ENCODE measurements at regions not wholly inside any gene's neighbourhood (a gene's known extent, or its start where the extent isn't known, plus 50 kb on each side); places are given as distances from the start of the nearest gene placed in this dataset.
A peak's percentile ranks its signal among the peaks of the same experiment; 100 is the strongest.

DNA sequence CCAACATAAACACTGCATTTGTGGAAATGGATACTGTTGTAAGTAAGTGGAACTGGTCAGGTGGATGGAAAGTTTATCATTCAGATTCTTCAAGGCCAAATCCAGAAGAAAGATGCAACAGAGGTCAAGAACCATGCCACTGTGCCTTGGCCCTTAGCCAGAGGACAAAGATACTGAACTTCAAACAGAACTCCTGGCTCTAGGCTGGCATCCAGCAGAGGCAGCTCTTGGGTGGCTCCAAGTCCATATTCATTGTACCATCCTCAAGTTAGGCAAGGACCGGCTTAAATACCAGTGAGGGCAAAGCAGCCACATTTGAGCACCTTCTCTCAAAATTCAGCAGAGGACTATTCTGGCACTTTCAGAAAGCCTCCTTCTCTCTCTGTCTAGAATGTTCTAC lies 53.2 kb downstream of the DNAAF9 start:
- peaks cover 0 to 1% (median 0%) of the 10 kb centered on the region in 7 donors for H3K9me3 Mint-ChIP-seq
- no peaks in the 10 kb centered on the region for H3K36me3 Mint-ChIP-seq
- no peaks in the 10 kb centered on the region for H3K4me1 Mint-ChIP-seq
- no peak for ATAC-seq (ENCODE audit: low read depth in 2 of 2)
- no peak overlapping the region for H3K4me3 Mint-ChIP-seq
- peak overlapping the region in 1 of 6 donors; percentile 12 for H3K27ac Mint-ChIP-seq
- no peak for DNase-seq
- H3K27me3 Mint-ChIP-seq = no peaks in the 10 kb centered on the region

DNA sequence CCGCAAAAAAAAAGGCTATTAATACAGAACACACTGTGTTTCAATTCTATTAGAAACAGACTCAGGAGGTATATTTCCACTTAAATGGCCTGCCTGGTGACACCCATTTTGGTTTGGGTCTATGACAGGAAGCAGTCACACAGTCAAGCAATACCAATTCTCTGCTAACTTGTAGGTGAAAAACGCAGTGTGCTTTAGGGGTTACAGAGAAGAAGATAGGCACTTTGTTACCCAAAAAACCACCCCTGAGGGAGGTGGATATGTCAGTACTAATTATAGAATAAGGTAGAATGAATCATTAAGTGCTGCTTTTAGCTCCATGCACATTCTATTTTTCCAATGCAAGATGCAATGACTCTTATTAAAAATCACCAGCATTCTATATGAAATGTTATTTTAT lies 53.8 kb downstream of the DNAAF9 start:
- Mint-ChIP-seq H3K36me3 (peaks cover 0 to 2% of the 10 kb centered on the region in 2 donors), H3K27me3 (no peaks in the 10 kb centered on the region), H3K27ac (no peak overlapping the region), H3K9me3 (peaks cover 0 to 1% (median 0%) of the 10 kb centered on the region in 7 donors), H3K4me3 (no peak overlapping the region), H3K4me1 (no peaks in the 10 kb centered on the region)
- DNase-seq = no peak
- ATAC-seq (ENCODE audit: low read depth in 2 of 2) = no peak

DNA sequence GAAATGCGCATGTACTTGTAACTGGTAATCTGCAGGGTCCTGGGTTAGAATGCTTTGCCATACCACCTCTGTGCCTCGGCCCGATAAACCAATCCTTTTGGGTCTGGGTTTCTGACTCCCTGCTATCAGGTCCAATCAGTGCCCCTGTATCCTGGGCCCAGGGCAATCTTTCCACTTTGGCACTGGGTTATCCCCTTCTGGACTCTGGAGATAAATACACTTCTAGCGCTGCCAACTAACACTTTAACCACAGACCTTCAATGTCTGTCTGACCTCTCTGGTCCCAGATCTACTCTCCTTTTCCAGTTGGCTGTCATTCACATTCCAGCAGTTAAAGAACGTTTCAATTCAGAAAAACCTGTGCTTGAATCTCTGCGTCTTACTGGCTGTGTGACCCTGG lies 55.3 kb downstream of the DNAAF9 start:
- peaks cover 0 to 1% (median 0%) of the 10 kb centered on the region in 7 donors for H3K9me3 Mint-ChIP-seq
- H3K36me3 Mint-ChIP-seq = peaks cover 0 to 6% of the 10 kb centered on the region in 2 donors
- DNase-seq (no peak), ATAC-seq (ENCODE audit: low read depth in 2 of 2) (no peak)
- no peak overlapping the region for H3K4me3 Mint-ChIP-seq
- no peaks in the 10 kb centered on the region for H3K4me1 Mint-ChIP-seq
- no peaks in the 10 kb centered on the region for H3K27me3 Mint-ChIP-seq
- no peak overlapping the region for H3K27ac Mint-ChIP-seq

DNA sequence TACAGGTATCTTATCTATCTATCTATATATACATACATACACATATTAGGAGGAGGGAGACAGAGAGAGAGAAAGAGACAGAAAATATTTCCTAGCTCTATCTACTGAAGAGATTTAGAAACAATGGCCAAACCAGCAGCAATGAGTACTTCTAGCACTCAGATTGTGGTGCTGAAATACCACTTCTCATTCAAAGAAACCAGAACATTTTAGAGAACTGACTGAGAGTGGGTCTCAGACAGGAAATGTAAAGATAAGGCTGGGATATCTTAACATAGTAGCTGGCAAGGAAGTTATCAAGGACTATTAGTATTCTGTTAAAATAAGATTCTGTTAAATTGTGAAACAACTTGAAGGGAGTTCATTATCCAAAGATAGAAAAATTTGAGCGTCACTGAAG lies 57.0 kb downstream of the DNAAF9 start:
- Mint-ChIP-seq H3K9me3 (peaks cover 0 to 1% (median 0%) of the 10 kb centered on the region in 7 donors), H3K36me3 (peaks cover 0 to 16% of the 10 kb centered on the region in 2 donors), H3K27me3 (no peaks in the 10 kb centered on the region), H3K4me1 (no peaks in the 10 kb centered on the region), H3K27ac (no peak overlapping the region), H3K4me3 (no peak overlapping the region)
- ATAC-seq (ENCODE audit: low read depth in 2 of 2) (no peak), DNase-seq (no peak)

DNA sequence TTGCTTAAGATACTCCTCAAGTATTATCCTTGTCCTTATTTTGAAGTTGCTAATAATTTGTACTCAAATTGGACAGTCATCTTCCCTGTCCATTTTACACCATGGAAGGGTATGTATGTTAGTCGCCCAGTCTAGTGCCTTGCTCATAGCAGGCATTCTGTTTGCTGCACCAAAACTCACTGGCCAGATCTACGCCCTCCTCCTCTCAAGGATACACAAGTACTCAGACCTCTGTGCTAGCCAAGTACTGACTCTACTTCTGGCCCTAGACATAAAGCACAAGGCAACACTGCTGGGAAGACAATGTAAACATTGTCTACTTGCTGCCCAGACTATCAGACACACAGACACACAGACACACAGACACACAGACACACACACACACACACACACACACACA lies 57.7 kb downstream of the DNAAF9 start:
- ATAC-seq (ENCODE audit: low read depth in 2 of 2) = no peak
- Mint-ChIP-seq H3K9me3 (peaks cover 0 to 1% (median 0%) of the 10 kb centered on the region in 7 donors), H3K36me3 (peaks cover 0 to 16% of the 10 kb centered on the region in 2 donors), H3K4me3 (peak overlapping the region in 1 of 8 donors; percentile 61), H3K27ac (peak overlapping the region in 1 of 6 donors; percentile 13), H3K27me3 (no peaks in the 10 kb centered on the region), H3K4me1 (no peaks in the 10 kb centered on the region)
- no peak for DNase-seq

DNA sequence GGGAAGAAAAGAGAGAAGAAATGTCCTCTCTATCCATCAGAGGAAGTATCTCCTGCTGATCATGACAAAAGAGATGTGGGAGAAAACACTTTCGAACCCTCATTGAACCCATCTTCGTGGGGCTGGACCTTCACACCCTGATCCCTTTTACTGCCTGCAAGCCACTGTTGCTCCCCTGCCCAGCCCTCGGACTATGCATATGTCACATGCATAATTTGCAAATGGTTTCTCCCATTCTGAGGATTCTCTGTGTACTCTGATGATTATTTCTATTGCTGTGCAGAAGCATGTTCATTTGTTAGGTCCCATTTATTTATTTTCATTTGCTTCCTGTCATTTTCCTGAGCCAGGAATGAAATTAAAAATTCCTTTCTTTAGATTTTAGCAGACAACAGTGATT lies 64.7 kb downstream of the DNAAF9 start:
- Mint-ChIP-seq H3K27ac (no peak overlapping the region), H3K9me3 (no peaks in the 10 kb centered on the region), H3K4me3 (no peak overlapping the region), H3K27me3 (no peaks in the 10 kb centered on the region), H3K36me3 (peaks cover 22 to 29% of the 10 kb centered on the region in 2 donors), H3K4me1 (peaks cover 0 to 4% (median 0%) of the 10 kb centered on the region in 3 donors)
- DNase-seq (no peak), ATAC-seq (ENCODE audit: low read depth in 2 of 2) (no peak)

DNA sequence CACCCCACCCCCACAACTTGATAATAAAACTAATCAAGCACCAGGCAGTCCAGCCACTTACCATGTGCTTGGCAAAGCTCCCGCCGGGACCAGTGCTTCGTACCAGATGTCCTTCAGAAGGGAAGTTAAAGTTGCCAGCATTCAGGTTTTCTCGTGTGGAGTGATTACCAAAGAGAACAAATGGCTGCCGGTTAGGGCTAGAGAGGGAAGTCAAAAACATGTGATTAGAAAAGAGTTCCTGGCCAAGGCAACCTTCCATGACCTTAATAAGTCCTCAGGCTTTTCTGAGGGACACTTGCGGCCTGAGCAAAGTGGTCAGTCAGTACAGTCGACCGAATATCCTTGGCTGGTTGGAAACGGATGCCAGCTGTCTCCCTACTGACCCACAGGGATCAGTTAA lies 67.0 kb downstream of the DNAAF9 start:
- no peaks in the 10 kb centered on the region for H3K9me3 Mint-ChIP-seq
- peaks cover 11 to 36% of the 10 kb centered on the region in 2 donors for H3K36me3 Mint-ChIP-seq

DNA sequence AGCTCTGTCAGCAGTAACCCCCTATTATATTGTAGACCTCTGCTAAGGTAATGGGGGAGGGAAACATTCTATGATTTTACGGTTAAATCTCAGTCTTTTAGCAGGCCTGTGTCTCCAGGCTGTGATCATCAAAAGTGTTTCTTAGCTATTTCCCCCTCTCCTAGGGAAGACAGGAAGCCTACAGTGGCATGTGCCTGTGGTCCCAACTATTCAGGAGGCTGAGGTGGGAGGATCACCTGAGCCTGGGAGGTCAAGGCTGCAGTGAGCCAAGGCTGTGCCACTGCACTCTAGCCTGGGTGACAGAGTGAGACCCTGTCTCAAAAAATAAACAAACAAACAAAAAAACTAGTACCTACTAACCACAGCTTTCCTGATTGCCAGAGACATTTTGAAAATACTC lies 67.9 kb downstream of the DNAAF9 start:
- no peak overlapping the region for H3K27ac Mint-ChIP-seq
- H3K4me3 Mint-ChIP-seq = no peak overlapping the region
- no peak for ATAC-seq (ENCODE audit: low read depth in 2 of 2)
- no peaks in the 10 kb centered on the region for H3K9me3 Mint-ChIP-seq
- H3K27me3 Mint-ChIP-seq = no peaks in the 10 kb centered on the region
- peaks cover 0 to 4% (median 0%) of the 10 kb centered on the region in 3 donors for H3K4me1 Mint-ChIP-seq
- no peak for DNase-seq
- peaks cover 14 to 45% of the 10 kb centered on the region in 2 donors for H3K36me3 Mint-ChIP-seq

More for the DNA sequence above, 67.0 kb downstream of the DNAAF9 start:
- H3K4me1 Mint-ChIP-seq = peaks cover 0 to 4% (median 0%) of the 10 kb centered on the region in 3 donors
- no peak overlapping the region for H3K4me3 Mint-ChIP-seq
- H3K27me3 Mint-ChIP-seq = no peaks in the 10 kb centered on the region
- ATAC-seq (ENCODE audit: low read depth in 2 of 2) (no peak), DNase-seq (no peak)
- no peak overlapping the region for H3K27ac Mint-ChIP-seq

DNA sequence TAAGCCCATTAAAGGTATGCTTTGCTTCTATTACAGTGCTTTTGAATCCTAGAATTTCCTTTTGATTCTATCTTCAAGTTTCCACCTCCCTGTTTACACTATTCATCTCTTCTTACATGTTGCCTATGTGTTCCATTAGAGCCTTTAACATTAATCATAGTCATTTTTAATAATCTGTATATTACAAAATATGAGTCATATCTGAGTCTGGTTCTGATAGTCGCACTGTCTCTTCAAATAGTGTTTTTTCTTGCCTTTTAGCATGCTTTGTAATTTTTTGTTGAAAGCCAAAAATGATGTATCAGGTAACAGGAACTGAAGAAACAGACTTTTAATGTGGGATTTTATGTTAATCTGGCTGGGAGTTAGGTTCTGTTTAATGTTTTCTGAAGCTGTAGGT lies 68.4 kb downstream of the DNAAF9 start:
- Mint-ChIP-seq H3K36me3 (peaks cover 15 to 48% of the 10 kb centered on the region in 2 donors), H3K9me3 (no peaks in the 10 kb centered on the region), H3K4me1 (peaks cover 0 to 4% (median 0%) of the 10 kb centered on the region in 3 donors), H3K27me3 (no peaks in the 10 kb centered on the region), H3K27ac (no peak overlapping the region), H3K4me3 (no peak overlapping the region)
- no peak for ATAC-seq (ENCODE audit: low read depth in 2 of 2)
- no peak for DNase-seq

DNA sequence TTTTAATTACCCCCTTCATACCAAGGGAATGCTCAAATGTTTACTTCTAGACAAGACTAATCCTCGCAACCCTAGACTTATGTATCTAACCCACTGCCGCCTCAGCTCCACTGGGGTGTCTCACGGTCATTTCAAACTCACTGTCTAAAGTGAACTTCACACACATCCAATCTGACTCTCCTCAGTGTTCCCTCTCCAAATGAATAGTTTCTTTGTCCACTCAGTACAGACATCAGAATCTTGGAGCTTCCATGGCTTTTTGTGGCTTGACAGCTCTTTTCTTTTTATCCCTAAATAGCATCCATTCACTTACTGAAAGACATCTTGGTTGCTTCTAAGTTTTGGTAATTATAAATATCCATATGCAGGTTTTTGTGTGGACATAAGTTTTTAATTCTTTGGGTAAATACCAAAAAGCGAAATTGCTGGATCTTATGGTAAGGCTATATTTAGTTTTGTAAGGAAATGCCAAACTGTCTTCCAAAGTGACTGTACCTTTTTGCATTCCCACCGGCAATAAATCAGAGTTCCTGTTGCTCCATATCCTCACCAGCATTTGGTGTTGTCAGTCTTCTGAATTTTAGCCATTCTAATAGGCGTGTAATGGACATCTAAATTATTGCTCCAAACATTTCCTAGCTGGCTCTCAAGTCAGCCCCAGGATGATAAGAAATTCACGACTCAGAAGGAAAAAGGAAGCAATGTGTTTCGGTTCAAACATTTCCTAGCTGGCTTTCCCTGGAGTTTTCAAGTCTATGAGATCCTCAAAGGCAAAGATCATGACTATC lies 73.1 kb downstream of the DNAAF9 start:
- peaks cover 20 to 32% of the 10 kb centered on the region in 2 donors for H3K36me3 Mint-ChIP-seq

DNA sequence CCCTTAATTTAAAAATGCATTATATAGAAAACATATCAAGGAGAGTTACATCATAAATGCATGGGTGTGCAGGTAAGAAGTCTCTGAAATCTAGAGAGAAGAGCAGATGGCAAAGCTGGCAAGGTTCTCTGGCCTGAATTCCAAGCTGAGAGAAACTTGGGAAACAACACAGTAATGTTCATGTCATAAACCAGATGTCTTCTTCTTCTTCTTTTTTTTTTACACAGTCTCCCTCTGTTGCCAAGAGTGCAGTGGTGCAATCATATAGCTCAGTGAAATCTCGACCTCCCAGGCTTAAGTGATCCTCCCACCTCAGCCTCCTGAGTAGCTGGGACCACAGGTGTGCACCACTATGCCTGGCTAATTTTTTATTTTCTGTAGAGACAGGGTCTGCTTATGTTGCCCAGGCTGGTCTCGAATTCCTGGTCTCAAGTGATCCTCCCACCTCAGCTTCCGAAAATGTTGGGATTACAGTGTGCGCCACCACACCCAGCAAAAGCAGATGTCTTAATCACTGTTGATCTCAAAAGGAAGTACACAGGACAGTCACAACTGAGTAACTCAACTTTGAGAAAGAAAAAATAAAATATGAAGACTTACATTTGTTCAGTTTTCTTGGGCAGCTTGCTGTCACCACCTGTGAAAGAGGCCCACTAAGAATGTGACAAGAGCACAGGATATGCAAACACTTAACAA lies 77.3 kb downstream of the DNAAF9 start:
- Mint-ChIP-seq H3K9me3 (no peaks in the 10 kb centered on the region), H3K36me3 (peaks cover 9 to 16% of the 10 kb centered on the region in 2 donors), H3K4me1 (no peaks in the 10 kb centered on the region), H3K27ac (no peak overlapping the region), H3K27me3 (no peaks in the 10 kb centered on the region), H3K4me3 (no peak overlapping the region)
- DNase-seq (no peak), ATAC-seq (ENCODE audit: low read depth in 2 of 2) (no peak)

More for the DNA sequence above, 73.1 kb downstream of the DNAAF9 start:
- Mint-ChIP-seq H3K4me1 (no peaks in the 10 kb centered on the region), H3K27ac (peak overlapping the region in 1 of 6 donors; percentile 12), H3K4me3 (no peak overlapping the region), H3K27me3 (no peaks in the 10 kb centered on the region), H3K9me3 (no peaks in the 10 kb centered on the region)
- ATAC-seq (ENCODE audit: low read depth in 2 of 2) = no peak
- no peak for DNase-seq

DNA sequence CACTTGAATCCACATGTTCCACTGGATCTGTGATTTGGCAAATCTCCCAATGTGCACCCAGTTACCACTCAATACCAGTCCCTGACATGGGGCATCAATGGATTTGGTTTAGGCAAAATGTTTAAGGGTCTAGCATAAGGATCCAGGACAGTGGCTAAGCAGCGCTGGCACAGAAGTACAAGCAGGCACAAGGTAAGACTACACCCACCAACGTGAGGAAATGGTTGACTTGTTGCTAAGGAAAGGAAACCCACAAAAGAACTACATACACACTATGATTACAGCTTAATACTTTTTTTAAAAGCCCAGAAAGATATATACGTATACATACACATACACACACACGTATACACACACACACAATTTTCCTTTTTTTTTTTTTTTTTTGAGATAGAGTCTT lies 79.0 kb downstream of the DNAAF9 start:
- Mint-ChIP-seq H3K4me1 (no peaks in the 10 kb centered on the region), H3K27me3 (no peaks in the 10 kb centered on the region), H3K4me3 (no peak overlapping the region), H3K27ac (no peak overlapping the region), H3K36me3 (peaks cover 0 to 11% of the 10 kb centered on the region in 2 donors), H3K9me3 (no peaks in the 10 kb centered on the region)
- ATAC-seq (ENCODE audit: low read depth in 2 of 2) (no peak), DNase-seq (no peak)

DNA sequence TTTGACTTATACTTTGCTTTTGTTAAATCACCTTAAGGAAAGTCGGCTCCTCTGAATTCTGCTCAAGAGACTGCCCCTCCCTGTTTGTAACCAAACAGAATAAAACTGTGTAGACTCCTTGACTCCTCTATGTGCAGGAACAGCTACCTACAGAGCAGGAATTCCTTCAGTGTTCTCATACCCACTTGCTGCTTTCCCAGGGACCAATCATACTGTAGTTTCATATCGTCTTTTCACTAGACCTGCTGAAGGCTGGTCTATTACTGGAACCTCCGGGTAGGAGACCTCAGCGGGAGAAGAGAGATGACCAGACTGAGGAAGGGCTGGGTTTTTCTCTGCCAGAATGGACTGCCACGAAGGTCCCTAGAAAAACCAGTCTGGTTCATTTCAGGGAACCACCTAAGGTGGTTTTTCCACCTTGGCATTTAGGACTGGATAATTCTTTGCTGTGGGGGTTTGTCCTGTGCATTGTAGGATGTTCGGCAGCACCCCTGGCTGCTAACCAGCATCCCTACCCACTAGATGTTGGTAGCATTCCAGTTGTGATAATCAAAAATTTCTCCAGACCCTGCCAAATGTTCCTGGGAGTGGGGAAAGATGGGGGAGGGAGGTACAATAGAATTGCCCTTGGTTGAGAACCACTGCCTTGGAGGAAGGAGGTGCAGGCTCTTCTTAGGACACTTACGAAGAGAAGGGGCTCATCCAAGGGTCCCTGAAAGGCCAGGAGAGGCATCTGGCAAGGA lies 80.5 kb downstream of the DNAAF9 start:
- peaks cover 0 to 3% of the 10 kb centered on the region in 2 donors for H3K36me3 Mint-ChIP-seq
- H3K4me1 Mint-ChIP-seq = no peaks in the 10 kb centered on the region
- no peaks in the 10 kb centered on the region for H3K9me3 Mint-ChIP-seq
- H3K27me3 Mint-ChIP-seq = no peaks in the 10 kb centered on the region
- H3K4me3 Mint-ChIP-seq = no peak overlapping the region
- DNase-seq = no peak
- no peak for ATAC-seq (ENCODE audit: low read depth in 2 of 2)
- no peak overlapping the region for H3K27ac Mint-ChIP-seq

Data from naive B cell (primary cell).